Activated CD8-positive, alpha-beta memory T cell treated with anti-CD3 and anti-CD28 coated beads, Interleukin-2, amount 10 ng/mL, durations not matched to agents 7 days and 5 days (primary cell): ENCODE measurements at regions not wholly inside any gene's neighbourhood (a gene's known extent, or its start where the extent isn't known, plus 50 kb on each side); places are given as distances from the start of the nearest gene placed in this dataset.

ENCODE experiments used
- ATAC-seq: fragments of 150-1000 bp; cut with Tn5 transposase; one replicate; pipeline ENCODE4 v1.10.0; 2021; ENCODE audit warnings: moderate library complexity
- CTCF ChIA-PET: fragments of 350-600 bp; sonication (Branson Sonifier 250); formaldehyde crosslinking; loops from one replicate; lab custom pipeline; 2021; ENCODE audit warnings: antibody characterized with exemption; lab: Charles Lee
- DNase-seq: peaks from one replicate; pipeline ENCODE4 v3.0.0-alpha.2; 2020
- H3K27ac Mint-ChIP-seq: one replicate; pipeline ENCODE4 v1.8.0; 2021; ENCODE audit warnings: mild to moderate bottlenecking, mixed read lengths
- H3K27me3 Mint-ChIP-seq: one replicate; pipeline ENCODE4 v1.8.0; 2021; ENCODE audit warnings: mixed read lengths
- H3K36me3 Mint-ChIP-seq: one replicate; pipeline ENCODE4 v1.8.0; 2021; ENCODE audit warnings: mild to moderate bottlenecking, mixed read lengths
- H3K4me1 Mint-ChIP-seq: one replicate; pipeline ENCODE4 v1.8.0; 2021; ENCODE audit warnings: mixed read lengths
- H3K4me3 Mint-ChIP-seq: one replicate; pipeline ENCODE4 v1.8.0; 2021; ENCODE audit warnings: mild to moderate bottlenecking, moderate library complexity, mixed read lengths
- H3K9me3 Mint-ChIP-seq: one replicate; pipeline ENCODE4 v1.8.0; 2022; ENCODE audit warnings: low read depth, mixed read lengths

GRCh38 chr15:85318732-85319076, 61.7 kb upstream of the AKAP13 start:
- no peak for ATAC-seq
- Mint-ChIP-seq H3K36me3 (peaks cover 35% of the 10 kb centered on the region), H3K4me3 (no peak overlapping the region), H3K27ac (peak overlapping the region; percentile 87), H3K27me3 (no peaks in the 10 kb centered on the region), H3K9me3 (peaks cover 13% of the 10 kb centered on the region), H3K4me1 (peaks cover 50% of the 10 kb centered on the region)
- no peak for DNase-seq
- CTCF ChIA-PET: interaction anchor here (0.6 to 9.9 kb wide), 11 partner anchors 10 to 302 kb away, joined by 3 to 146 read pairs (median 5); partner anchors contain the start of gene AKAP13

- CTCF ChIA-PET: interaction anchor here (9.3 to 10.6 kb wide), 2 partner anchors 8 to 88 kb away, joined by 136 to 146 read pairs; no protein-coding TSS in a partner anchor
- Mint-ChIP-seq H3K4me1 (peaks cover 29% of the 10 kb centered on the region), H3K4me3 (no peak overlapping the region), H3K36me3 (peaks cover 31% of the 10 kb centered on the region), H3K27ac (no peak overlapping the region), H3K27me3 (no peaks in the 10 kb centered on the region), H3K9me3 (peaks cover 13% of the 10 kb centered on the region)
- no peak for ATAC-seq
- no peak for DNase-seq
These were observed 56.2 kb upstream of the AKAP13 start for GRCh38 chr15:85324202-85324601.

- Mint-ChIP-seq H3K27me3 (no peaks in the 10 kb centered on the region), H3K9me3 (peaks cover 8% of the 10 kb centered on the region), H3K36me3 (peaks cover 21% of the 10 kb centered on the region)
These were observed 54.6 kb upstream of the AKAP13 start for GRCh38 chr15:85325834-85326233.

GRCh38 chr15:85326291-85326690, 54.1 kb upstream of the AKAP13 start:
- Mint-ChIP-seq H3K27me3 (no peaks in the 10 kb centered on the region), H3K4me1 (peaks cover 45% of the 10 kb centered on the region), H3K4me3 (no peak overlapping the region), H3K36me3 (peaks cover 23% of the 10 kb centered on the region), H3K9me3 (peaks cover 8% of the 10 kb centered on the region), H3K27ac (no peak overlapping the region)
- DNase-seq: no peak
- CTCF ChIA-PET: interaction anchor here (0.8 to 10.6 kb wide), 4 partner anchors 10 to 86 kb away, joined by 4 to 146 read pairs (median 112); no protein-coding TSS in a partner anchor
- no peak for ATAC-seq

More at GRCh38 chr15:85325834-85326233, 54.6 kb upstream of the AKAP13 start:
- Mint-ChIP-seq H3K4me3 (no peak overlapping the region), H3K27ac (no peak overlapping the region), H3K4me1 (peaks cover 41% of the 10 kb centered on the region)
- CTCF ChIA-PET: interaction anchor here (0.8 to 10.6 kb wide), 5 partner anchors 10 to 87 kb away, joined by 3 to 146 read pairs (median 88); no protein-coding TSS in a partner anchor
- ATAC-seq: no peak
- no peak for DNase-seq

GRCh38 chr15:85327820-85328219, 52.6 kb upstream of the AKAP13 start:
- no peaks in the 10 kb centered on the region for H3K27me3 Mint-ChIP-seq
- DNase-seq (no peak), ATAC-seq (no peak)
- H3K36me3 Mint-ChIP-seq: peaks cover 19% of the 10 kb centered on the region
- H3K4me3 Mint-ChIP-seq: no peak overlapping the region
- peaks cover 4% of the 10 kb centered on the region for H3K9me3 Mint-ChIP-seq
- CTCF ChIA-PET: interaction anchor here (1.3 to 10.6 kb wide), 5 partner anchors 12 to 216 kb away, joined by 3 to 146 read pairs (median 88); no protein-coding TSS in a partner anchor
- no peak overlapping the region for H3K27ac Mint-ChIP-seq
- H3K4me1 Mint-ChIP-seq: peaks cover 53% of the 10 kb centered on the region

GRCh38 chr15:85329561-85330422, 50.6 kb upstream of the AKAP13 start:
- ATAC-seq (peak; percentile 35), DNase-seq (peak; percentile 69)
- no peaks in the 10 kb centered on the region for H3K9me3 Mint-ChIP-seq
- peak overlapping the region; percentile 97 for H3K27ac Mint-ChIP-seq
- H3K4me3 Mint-ChIP-seq: peak overlapping the region; percentile 82
- CTCF ChIA-PET: interaction anchor here (1.1 to 10.6 kb wide), 13 partner anchors 14 to 252 kb away, joined by 3 to 146 read pairs (median 12); partner anchors contain the start of gene AKAP13
- H3K27me3 Mint-ChIP-seq: no peaks in the 10 kb centered on the region
- H3K4me1 Mint-ChIP-seq: peaks cover 51% of the 10 kb centered on the region
- H3K36me3 Mint-ChIP-seq: peaks cover 16% of the 10 kb centered on the region
